Stimulated activated CD8-positive, alpha-beta memory T cell treated with anti-CD3 and anti-CD28 coated beads, Interleukin-2, amount 100 ng/mL, for 1 hour (primary cell): ENCODE measurements at regions not wholly inside any gene's neighbourhood (a gene's known extent, or its start where the extent isn't known, plus 50 kb on each side); places are given as distances from the start of the nearest gene placed in this dataset.

Experiments used
- DNase-seq, 2 donors: peaks; one replicate each; pipeline ENCODE4 v3.0.0-alpha.2; 2020; ENCODE audit warnings: low read depth in 2 of 2

DNA sequence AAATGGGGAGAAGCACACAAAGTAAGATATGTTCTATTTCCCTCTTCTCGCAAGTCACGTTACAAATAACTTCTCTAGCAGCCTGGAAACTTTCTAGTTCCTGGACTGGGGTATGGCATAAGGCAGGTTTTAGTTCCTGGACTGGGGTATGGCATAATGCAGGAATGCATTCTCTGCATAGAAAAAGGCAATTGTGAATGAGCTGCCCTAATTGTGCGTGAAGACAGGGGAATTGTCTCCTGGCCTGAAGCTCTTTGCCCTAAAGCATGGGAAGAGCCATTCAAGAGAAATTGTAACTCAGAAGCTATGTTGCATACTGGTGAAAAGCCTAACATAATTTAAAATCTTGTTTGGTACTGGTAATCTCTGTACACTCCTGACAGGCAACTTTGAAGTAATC lies 54.3 kb upstream of the CBLB start:
- DNase-seq = no peak

DNA sequence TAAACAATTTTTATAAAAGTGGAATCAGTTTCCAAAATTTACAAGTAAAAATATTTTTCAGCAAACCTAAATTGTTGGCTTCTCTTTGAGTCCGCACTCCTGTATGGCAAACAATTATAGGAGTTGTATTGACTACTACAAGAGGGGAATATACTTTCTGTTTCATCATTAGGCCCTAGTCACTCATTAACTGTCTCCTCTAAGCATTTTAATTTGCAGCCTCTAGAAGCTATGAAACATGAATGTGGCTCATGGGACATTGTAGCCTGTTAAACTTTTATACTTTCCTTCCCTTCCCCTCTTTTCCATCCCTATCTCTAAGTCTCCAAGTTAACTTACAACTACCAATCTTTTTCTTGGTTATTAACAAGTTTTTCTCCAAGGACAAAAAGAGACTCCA lies 58.9 kb upstream of the CBLB start:
- DNase-seq = no peak

DNA sequence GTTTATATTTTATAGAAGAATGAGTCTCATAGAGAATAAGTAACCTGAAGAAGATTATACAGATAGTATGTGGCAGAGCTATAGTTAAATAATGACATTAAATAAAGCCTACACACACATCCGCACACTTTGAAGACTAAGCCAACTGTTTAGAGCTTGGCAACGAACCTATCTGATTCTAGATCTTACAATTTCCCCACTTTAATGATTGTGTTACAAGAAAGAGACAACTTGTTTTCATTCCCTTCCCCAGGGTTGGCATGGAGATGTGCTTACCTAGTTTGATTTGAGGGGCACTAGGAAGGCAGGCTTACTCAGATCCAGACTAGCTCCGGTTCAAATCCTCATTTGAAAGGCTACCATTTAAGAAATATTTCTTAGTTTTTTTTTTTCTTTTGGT lies 61.9 kb upstream of the CBLB start:
- no peak for DNase-seq

DNA sequence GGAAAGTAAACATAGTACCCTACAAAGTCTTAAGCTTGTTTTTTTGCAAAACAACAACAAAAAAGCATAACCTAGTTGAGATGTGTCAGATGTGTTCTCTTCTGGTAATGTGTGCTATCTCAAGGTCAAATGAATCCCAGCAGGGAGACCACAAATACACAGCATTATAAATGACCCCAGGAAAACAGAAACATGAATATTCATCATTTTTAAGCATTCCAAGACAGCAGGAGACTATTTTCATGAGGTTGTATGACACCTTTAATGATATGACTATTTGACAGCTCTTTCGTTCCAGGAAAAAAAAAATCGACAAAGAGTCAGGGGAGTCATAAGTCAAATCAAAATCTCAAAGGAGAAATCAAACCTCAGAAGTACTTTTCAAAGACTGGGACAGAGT lies 62.7 kb upstream of the CBLB start:
- no peak for DNase-seq

DNA sequence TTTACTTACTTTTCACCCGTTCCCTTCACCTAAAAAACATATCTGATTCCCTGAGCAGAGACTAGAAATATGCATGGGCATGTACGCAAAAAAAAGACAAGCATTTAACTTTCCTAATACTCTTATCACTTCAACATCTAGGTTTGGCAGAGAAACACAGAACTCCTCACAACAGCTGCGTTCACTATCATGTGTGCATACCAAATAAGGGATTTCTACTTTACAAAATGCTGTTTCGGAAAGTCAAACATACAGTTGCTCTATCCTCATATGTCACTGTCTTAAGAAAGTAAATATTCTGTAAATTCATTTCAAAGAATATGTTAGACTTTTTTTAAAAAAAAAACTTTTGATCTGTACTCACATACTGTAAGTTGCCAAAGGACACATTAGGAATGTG lies 65.1 kb upstream of the CBLB start:
- DNase-seq = no peak

DNA sequence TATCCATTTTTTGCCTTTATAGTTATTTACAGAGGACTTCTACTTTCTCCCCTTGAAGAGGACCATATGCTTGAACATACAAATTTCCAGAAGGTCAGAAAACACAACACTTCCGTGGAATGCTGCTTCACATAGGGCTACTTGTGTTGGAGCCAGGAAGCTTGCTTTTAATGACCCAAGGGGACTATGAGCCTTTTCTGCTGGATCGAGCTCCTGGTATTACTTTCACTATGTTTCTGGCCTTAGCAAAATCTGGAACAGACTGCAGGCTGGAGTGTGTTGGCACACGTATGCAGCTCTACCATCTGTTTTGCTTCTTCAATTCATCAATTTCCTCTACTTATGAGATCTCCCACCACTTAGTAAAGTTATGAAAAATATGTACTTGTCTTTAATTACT lies 69.3 kb upstream of the CBLB start:
- DNase-seq = no peak

DNA sequence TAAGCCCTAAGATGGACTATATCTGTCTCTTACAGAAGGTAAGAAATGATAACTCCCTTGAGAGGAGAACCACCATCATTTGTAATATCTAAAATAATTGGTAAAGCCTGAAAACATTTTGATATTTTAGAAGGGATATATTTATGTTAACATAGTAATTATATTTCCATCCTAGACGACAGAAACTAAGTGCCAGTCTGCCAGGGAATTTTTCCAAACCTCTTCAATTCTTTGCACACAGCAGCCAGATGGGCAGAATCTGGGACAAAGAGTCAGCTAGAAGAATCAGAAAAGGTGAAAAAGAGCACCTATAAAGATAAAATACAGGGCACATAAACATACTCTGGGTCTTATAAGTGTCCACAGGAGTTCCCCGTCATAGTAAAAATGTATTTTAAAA lies 70.0 kb upstream of the CBLB start:
- DNase-seq = no peak

DNA sequence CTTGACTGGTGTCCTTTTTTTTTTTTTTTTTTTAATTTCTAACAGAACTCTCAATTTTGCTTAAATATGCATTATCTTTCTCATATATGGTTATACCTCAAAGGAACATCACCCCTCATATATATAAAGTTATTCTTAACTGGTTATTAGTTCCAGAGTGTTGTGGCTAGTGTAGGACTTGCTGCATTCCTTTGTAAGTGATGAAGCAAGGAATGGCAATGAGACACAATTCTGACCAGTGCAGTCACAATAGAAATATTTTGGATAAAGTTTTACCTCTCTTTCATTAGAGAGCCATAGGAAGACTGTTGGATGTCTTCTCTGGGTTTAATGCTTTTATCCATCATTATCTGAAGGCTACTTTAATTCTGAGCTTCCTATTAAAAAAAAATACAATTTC lies 75.5 kb upstream of the CBLB start:
- DNase-seq = no peak

DNA sequence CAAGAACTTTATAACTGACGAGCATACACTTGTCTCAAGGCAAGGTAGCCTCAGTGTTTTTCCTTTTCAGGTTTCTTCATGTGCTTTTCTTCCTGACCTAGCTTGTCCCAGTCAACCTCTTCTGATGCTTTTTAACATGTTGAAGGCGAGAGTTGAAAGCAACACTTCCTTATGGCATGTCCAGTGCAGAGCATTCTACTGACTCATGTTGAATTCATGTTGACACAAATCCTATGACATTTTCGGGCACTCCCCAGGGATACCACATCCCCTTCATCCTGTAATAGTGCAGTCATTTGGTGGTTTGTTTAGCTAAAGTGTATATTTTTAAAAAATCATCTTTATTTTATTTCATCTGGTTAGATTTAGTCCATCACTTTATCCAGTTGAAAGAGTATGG lies 75.9 kb upstream of the CBLB start:
- no peak for DNase-seq

DNA sequence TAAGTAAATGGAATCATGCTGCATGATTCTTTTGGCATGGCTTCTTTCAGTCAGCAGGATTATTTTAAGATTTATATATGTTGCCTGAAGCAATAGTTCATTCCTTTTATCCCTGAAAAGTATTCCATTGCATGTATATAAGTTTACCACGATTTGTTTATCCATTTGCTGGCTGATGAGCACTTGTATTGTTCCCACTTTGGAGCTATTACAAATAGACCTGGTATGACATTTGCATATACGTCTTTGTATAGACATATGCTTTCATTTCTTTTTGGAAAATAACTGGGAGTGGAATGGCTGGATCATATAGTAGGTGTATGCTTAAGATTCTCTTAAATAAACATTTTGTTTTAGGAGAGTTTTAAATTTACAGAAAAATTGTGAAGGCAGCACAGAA lies 79.3 kb upstream of the CBLB start:
- no peak for DNase-seq

DNA sequence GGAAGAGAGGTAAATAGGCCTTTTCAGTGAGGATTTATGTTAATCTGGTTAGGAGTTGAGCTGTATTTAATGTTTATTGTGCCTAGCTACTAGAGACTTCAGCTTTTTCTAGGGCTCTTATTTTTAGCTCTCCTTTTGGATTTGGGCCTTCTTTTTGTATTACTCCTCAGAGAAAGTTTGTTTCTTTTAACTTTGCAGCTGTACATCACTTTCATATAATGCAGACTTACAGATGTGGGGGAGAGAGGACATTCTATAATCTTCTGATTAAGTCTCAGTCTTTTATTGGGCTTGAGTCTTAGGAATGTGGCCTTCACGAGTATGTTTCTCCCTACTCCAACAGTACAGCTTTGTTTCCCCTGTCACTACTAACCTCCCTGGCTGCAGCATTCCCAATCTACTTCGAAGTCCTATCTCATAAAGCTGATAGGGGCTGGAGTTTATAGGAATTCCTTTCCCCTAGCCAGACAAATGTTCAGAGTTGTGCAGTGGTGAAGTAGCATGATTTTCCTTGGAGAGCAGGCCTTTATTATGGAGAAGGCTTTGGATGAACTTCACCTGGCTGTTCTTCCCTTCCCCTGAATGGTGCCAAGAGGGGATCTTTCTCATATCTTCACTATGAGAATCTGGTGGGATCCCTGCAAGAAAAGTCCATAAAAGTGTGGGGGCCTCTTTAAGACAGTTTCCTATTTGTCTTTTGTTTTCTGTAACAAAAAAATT lies 82.2 kb upstream of the CBLB start:
- DNase-seq = no peak

DNA sequence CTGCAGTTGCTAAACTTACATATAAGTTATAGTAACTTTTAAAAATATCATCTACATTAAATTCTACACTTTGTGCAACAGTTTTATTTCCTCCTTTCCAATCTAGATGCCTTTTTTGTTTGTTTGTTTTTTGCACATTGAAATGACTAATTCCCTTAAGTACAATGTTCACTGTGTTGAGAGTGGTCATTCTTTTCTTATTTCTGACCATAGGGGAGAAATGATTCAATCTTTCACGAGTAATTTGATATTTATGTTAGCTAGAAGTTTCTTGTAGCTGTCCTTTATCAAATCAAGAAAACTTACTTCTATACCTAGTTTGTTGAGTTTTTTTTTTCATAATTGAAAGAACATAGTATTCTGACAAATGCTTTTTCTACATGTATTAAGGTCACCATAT lies 85.0 kb upstream of the CBLB start:
- no peak for DNase-seq

DNA sequence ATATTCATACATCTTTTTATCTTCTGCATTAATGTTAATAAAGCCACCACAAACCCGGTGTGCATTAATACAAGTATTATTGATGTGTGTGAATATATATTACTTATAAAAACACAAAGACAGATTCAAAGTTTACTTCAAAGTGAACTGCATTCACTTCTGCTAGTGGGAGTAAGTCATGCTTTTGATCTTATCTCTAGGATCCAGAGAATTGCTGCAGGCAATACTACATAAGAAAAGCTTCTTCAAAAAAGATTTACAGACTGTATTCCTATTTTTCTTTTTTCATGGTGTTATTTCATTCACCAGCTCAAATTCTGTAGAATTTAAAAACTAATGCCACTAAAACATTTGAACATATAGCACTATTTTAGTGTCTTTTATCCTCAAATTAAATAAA lies 87.5 kb upstream of the CBLB start:
- DNase-seq = no peak

DNA sequence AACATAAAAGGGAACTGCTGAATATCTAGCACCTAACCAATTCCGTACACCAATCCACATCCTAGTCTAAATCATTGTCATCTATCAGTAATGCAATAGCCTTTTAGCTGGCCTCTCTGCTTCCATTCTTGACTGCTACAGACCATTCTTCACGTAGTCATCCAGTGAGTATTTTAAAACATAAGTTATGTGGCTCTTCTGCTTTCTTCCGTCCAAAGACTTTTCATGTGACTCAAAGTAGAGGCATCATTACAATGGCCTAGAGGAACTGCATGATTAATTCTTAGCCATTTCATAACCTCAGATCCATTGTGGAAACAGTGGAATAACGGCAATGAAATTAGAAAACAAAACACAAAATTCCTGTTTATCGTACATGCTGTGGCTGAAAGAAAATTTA lies 88.9 kb upstream of the CBLB start:
- DNase-seq = no peak

DNA sequence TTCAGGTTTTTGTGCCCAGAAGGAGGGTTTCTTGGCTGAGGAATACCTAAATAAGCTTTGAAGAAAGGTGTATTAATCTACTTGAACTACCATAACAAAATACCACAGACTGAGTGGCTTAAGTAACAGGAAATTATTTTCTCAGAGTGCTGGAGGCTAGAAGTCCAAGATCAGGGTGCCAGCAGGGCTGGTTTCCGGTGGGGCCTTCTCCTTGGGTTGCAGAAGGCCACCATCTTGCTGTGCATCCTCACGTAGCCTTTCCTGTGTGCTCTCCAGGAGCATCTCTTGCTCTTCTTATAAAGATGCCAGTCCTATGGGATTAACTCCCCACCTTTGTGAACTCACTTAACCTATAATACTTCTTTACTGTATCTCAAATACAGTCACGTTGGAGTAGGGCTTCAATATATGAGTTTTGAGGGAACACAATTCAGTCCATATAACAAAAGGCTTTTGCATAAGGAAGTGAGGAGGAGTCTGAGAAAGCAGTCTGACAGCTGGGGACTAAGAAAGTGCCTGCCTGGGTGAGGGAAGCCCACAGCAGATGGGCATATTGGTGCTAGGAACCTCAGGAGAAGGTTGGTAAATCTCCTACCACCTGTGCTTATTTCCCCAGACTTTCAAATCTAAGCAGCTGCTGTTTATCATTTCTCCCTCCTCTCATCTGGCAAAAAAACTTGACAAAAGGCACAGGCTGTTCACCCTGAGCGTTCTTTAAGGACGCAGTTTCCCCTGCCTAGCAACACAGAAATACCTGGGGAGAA lies 89.6 kb upstream of the CBLB start:
- no peak for DNase-seq

DNA sequence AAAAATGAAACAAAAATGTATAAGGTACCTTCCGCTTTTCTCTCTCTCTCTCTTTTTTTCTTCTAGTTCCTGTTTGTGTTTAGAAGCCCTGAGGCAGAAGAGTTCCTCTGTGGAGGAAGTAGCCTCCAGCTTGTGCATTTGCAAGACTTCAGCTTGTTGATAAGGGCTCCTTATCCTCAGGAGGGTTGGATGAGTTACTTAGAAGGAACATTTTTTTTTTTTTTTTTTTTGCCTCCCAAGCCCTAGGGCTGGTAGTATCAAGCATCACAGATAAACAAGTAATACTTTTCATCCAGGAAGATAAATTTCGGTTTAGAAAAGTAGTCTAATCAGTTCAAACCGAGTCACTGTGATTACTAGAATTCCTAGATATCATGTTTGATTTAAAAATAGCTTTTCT lies 91.0 kb upstream of the CBLB start:
- DNase-seq = no peak

DNA sequence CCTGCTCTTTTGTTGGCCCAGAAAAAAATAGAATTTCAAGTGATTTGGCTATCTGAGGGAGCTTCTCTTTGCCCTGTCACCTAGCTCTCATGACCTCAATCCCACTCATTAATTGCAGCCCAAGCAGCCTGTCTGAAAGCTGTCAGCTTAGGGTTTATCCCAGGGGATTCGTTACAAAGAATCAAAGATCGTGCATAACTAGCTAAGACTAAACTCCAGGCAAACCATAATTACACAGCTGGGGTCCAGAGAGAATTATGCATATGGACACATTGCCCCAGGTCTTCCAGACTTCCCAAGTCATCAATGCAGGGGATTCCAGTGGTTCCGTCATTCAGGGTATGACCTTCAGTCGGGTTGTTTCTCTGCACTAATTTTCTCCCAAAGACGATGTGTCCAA lies 91.6 kb upstream of the CBLB start:
- DNase-seq = no peak

DNA sequence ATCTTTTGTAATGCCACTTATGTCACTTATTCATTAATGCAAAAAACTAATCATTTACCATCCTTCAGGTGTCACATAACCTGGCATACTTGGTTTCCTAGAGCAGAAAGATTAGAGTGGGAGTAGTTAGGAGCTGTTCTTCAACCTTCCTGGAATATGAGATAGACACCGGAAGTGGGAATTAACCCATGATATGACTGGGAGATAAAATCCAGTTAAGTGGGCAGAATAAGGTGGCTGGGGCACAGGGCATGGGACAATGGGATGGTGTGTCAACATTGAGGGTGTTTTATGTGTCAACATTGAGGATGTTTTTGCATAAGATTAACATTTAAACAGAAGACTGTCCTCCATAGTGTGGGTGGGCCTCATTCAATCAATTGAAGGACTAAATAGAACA lies 94.3 kb upstream of the CBLB start:
- DNase-seq = no peak

DNA sequence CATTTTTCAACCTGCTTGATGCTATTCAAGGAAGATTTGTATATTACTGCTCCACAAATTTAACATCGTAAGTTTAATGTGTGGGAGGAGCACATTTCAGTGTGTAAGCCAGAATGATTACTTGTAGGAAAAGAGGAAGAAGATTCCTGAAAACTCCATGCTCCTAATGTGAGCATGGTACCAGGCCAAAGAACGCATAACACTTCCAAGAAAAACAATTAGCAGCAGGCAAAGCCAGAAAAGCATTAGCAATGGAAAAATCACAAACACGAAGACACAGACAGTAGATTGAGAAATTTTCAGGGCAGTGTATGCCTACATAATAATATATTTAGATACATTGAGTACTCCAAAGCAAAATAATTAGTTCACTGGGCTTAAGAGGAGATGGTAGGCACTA lies 96.6 kb upstream of the CBLB start:
- DNase-seq = no peak

DNA sequence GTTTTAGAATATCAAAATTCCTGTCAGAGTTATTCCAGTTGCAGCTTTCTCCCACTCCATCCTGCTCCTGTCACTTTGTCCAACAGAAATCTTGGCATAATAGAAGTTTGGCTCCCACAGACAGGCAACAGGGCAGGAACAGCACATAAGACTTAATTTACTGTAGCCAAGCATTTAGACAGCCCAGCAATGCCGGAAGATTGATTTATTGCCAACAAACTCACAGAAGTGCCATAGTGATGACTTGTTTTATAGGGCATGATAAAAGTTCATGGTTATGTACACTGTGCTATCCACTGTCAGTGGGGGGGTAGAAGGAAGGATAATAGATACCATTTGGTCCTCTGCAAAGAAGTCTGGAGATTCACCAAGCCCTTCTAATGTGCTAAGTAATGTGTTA lies 98.3 kb upstream of the CBLB start:
- DNase-seq = no peak

DNA sequence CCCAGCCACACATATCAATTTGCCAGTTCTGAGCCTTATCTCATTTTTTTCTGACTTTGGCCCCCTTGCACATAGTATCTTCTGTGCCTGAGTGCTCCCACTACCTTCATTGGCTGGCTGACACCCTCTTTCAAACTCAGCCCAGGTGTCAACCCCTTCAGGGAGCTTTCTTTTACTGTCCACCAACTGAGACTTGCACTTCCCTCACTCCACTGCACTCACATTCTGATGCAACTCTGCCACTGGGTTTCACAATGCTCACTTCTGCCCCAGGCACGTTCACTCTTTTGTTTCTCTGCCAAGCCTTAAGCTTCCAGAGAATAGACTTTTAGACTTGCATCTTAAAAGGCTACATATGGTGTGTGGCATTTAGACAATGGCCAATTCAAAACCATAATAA lies 101.5 kb upstream of the CBLB start:
- no peak for DNase-seq

DNA sequence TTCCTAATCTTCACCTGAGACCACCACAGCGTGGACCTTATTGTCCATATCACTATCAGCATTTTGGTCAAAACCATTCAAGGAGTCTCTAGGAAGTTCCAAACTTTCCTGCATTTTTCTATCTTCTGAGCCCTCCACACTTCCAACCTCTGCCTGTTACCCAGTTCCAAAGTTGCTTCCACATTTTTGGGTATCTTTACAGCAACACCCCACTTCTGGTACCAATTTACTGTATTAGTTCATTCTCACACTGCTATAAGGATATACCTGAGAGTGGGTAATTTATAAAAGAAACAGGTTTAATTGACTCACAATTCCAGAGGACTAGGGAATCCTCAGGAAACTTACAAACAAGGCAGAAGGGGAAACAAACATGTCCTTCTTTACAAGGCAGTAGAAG lies 103.3 kb upstream of the CBLB start:
- no peak for DNase-seq

DNA sequence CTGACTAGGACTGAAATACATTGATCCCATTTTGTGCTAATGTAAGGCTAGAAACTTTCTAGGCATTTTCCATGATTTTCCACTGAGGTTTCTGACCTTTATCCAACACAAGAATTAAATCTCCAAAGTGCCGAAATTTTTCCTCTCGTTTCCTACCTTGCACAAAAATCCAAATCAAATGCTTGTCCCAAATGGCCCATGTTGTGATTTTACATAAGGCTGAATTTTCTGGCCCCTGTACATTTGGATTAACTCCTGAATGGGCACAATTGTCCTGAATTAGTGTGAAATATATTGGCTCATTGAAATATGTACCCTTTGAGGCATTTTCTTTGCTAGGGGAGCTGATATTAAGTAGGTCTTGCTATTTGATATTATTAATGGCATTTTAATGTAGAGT lies 105.6 kb upstream of the CBLB start:
- no peak for DNase-seq

DNA sequence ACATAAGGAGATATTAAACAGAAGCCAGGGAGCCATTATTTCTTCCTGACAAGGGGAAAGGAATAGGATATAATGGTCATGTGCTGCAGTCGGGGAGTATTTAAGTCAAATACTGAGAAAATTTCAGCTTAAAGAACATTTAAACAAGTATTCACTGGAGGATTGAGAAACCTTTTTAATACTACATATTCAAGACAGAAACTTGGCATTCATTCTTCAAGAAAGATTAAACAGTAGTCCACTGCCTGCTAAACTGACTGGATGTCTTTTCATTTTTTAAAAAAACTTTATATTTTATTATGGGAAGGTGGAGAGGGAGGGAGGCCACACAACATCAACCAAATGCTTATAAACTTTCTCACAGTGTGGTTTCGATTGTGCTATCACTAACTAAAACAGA lies 107.4 kb upstream of the CBLB start:
- no peak for DNase-seq
